ENCODE measurements at regions not wholly inside any gene's neighbourhood (a gene's known extent, or its start where the extent isn't known, plus 50 kb on each side); places are given as distances from the start of the nearest gene placed in this dataset.
A peak's percentile ranks its signal among the peaks of the same experiment; 100 is the strongest.

- no peak for DNase-seq
Observed at GRCh38 chr2:126513033-126513432, 142.9 kb upstream of the GYPC start.

DNA sequence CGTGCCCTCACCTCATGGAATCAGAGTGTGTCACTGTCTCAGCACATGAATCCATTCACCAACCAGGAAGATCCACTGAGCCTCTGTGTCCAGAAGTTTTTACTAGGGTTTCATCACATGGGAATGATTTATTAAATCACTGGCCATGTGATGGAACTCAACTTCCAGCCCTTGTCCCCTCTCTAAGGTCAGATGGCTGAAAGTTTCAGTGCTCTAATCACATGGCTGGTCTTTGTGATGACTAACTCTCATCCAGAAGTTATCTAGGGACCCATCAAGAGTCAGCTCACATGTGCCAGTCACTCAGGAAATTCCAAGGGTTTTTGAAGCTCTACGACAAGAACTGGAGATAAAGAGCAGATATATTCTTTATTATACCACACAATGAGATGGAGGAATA is 140.5 kb upstream of the GYPC start:
- no peak for DNase-seq

- no peak for DNase-seq
Observed at GRCh38 chr2:126518196-126518595, 137.8 kb upstream of the GYPC start.

DNA sequence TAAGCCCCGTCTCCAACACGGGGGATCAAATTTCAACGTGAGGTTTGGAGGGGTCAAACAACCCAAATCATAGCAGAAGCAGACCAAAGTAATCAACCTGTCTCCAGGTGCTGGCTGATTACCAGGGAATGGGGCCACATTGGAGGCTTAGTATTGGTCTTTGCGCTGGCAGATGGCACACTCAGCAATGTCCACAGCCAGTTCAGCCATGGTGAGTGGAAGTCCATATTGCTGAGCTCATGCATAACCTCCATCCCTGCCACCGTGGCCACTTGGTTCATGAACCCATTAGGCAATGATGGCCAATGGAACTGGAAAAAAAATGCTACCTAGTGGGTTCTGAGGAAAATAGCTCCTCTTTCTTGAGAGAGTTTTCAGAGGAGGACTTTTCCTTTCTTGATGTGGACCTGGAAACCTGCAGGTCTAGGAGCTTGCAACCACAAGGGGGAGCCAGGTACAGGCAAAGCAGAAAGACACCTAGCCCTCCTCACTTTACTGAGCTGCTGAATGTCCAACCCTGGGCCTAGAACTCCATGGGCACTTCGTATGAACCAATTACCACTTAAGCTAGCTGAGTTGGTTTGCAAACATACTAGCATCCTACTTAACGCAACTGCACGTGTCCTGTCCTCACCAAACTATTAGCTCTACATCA is 128.0 kb upstream of the GYPC start:
- peak; percentile 71 for DNase-seq

GRCh38 chr2:126531029-126531428 is 124.9 kb upstream of the GYPC start:
- no peak for DNase-seq

- no peak for DNase-seq
Observed at GRCh38 chr2:126534478-126534877, 121.5 kb upstream of the GYPC start.

DNA sequence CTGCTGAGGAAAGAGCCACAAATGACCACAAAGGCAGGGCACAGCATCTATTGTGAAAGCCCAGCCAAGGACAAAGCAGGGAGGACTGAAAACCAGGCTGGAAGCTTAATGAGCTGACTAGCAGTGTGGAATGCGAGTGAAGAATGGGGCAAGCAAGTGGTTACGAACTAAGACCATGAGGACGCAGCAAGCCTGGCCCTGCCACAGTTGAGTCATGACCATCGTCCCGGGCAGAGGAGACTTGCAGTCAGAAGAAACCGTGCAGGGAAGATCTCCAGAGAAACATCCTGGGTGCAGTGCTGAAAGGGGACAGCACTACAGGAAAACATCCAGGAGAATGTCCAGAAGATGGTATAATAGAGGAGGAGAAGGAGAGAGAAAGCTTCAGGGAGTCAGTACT is 120.5 kb upstream of the GYPC start:
- DNase-seq, result no peak

DNA sequence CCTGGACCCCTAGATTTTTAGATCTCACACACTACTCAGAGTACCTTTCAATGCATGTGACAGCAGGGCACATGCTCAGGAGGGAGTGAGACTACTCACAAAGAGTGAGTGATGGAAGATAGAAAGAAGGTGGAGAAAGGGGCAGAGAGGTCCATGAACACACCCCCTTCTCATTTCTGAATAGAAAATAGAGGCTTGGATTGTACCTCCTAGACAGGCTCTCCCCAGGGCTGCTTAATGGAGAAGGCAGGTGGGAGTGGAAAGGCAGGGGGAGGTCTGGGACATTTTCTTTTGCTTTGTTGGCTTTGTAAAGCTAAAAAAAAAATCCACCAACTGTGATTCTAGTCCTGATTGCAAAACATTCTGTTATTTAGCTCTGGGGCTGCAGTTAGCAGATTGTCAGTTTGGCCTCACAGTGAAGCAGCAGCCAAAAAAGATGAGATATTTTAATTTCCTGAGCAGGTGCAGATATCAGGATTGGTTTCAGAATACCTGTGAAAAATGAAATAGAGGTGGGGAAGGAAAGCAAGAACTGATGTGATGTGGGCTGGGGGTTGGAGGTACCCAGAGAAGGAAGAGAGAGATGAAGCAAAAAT is 119.3 kb upstream of the GYPC start:
- DNase-seq, result no peak

- DNase-seq, result no peak
Observed at GRCh38 chr2:126539101-126539500, 116.9 kb upstream of the GYPC start.

- DNase-seq, result no peak
Observed at GRCh38 chr2:126542247-126542646, 113.7 kb upstream of the GYPC start.

GRCh38 chr2:126543081-126543480 is 112.9 kb upstream of the GYPC start:
- DNase-seq, result no peak

GRCh38 chr2:126558029-126558428 is 97.9 kb upstream of the GYPC start:
- DNase-seq, result no peak

DNA sequence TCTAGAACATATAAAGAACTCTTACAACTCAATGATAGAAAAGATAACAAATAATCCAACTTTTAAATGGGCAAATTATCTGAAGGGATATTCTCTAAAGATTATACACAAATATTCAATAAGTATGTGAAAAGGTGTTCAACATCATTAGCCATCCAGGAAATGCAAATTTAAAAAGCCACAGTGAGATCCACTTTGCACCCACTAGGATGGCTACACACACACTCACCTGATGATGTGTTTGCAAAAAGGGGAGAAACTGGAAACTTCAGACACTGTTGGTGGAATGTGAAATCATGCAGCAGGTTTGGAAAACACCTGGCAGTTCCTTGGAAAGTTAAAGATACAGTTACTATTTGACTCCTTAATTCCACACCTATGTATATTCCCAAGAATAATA is 87.2 kb upstream of the GYPC start:
- no peak for DNase-seq

DNA sequence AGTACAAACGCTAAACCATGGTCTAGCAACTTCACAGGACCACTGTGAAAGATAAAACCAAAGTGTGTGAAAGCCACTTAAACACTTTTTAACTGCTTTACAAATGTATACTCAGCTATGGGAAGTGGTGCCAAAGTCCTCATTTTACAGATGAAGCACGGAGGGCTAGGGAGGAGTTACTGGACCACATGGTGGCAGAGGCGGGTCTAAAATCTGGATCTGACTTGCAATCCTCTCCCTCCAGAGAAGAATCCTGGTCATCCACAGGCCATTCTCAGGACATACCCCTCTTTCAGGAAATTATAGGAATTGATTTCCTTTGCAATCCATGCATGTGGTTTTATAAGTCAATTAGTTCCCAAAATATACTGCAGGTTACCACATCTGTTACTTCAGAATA is 84.6 kb upstream of the GYPC start:
- no peak for DNase-seq

- no peak for DNase-seq
Observed at GRCh38 chr2:126575631-126576030, 80.3 kb upstream of the GYPC start.

DNA sequence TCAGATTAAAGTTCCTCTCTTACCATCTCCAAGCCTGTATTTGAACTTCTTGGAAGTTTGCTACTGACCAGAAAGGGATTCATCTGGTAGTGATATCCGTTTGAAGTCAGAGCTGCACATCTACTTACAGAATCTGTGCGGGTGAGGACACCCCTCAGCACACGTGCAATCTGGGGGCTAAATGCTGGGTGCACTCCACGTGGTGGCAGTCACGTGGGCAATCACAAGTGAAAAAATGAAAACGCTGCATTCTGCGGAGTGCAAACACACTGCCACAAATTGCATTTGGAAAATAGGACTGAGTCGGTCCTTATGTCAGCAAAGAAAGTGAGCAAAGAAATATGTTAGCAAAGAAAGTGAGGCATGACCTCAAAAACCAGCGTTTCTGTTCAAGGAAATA is 76.1 kb upstream of the GYPC start:
- DNase-seq, result no peak

- DNase-seq, result no peak
Observed at GRCh38 chr2:126586317-126586716, 69.6 kb upstream of the GYPC start.

DNA sequence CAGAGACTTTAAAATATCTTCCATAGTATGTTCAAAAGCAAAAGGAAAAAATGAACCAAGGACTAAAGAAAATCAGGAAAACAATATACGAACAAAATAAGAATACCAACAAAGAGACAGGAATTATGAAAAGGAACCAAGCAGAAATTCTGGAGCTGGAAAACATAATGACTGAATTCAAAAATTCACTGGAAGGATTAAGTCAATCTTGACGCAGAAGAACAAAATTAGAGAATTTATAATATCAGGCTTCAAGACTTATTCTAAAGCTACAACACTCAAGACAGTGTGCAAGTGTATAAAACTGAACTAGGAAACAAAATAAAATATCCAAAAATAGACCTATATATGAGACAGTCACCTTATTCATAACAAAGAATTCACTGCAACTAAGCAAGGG is 56.9 kb upstream of the GYPC start:
- DNase-seq, result no peak

DNA sequence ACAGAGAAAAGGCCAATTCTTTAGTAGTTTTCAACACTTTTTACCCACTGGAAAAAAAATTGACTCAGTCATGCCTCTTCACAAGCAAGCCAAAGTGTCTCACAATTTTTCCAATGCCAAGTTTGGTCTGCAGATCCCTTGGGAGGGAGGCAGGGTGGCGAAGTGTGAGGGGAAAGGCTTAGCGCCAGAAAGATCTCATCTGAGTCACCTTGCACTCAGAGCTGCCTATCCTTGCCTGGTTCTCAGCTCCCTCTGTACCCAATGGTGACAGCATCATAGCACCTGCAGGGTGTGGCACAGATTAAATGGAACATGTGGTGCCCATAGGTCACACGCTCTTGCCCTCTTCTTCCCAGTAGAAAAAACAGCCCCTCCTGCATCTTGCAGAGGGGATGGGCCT is 55.2 kb upstream of the GYPC start:
- DNase-seq, result no peak

DNA sequence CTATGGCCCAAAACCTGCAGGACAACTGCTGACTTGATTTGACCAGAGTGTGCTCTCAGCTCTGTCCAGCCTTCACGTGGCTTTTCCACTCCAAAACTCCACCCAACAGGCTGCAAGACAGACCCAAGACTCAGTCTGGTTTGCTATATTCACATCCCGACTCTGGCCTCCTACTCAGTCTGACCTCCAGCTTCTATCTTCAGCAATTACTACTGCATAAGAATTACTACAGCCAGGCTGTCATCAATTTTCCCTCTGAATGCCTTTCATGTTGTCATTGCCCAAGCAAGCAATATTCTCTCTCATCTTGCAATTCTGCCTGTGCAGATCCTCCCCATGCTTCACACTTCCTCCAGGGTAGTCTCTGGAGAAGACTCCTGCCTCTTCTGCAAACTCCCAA is 53.6 kb upstream of the GYPC start:
- no peak for DNase-seq
